NCI-H1436 treated with DMSO at 0.1 percent for 48 hours (cell line): ENCODE measurements at regions not wholly inside any gene's neighbourhood (a gene's known extent, or its start where the extent isn't known, plus 50 kb on each side); places are given as distances from the start of the nearest gene placed in this dataset.
"Not testable (repeated sequence)": the region's sequence is repeated elsewhere in the genome, so short reads cannot be mapped to it uniquely, and the experiment has no call there.

Experiments
- DNase-seq: peaks from one replicate; lab custom pipeline; 2025; lab: John Stamatoyannopoulos, UW

DNA sequence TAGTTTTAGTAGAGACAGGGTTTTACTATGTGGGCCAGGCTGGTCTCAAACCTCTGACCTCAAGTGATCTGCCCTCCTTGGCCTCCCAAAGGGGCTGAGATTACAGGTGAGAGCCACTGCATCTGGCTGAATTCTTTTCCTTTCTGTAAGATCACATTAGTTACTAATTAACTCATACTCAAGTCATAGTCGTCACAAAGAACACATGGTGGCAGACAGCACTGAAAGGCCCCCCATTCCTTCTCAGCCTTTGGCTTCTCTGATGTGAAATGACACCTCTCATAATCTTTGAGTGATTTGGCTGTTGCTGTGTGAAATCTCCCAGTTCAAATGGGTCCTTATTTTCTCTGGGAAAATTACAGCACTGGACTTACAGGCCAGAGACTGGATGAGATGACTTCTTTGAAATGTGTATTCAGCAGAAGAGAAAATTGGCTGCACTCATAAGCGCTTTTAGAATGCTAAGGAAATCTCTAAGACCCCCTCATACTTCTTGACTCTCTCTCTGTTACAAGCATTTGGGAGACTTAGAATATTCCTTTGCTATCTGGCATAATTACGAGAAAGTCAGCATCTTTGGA is 764.8 kb downstream of the RNF144A start:
- DNase-seq = no peak

DNA sequence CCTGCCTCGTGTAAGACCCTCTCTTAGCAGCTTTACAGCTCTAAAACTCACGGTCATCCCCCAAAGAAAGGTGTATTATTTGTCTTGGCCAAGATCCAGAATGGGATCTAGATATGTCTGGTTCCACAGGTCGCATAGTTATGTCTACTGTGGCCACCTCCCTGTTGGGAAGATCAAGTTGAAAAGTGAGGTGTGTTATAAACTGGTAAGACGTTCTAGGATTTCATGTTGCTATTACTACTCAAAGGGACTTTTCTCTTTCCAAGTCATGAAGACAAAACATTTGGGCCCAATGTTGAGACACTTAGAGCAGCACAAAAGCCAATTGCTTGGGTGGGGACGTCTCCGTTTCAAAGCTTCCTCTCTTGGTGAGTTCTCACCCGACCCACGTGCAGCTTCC is 766.0 kb downstream of the RNF144A start:
- DNase-seq = no peak

DNA sequence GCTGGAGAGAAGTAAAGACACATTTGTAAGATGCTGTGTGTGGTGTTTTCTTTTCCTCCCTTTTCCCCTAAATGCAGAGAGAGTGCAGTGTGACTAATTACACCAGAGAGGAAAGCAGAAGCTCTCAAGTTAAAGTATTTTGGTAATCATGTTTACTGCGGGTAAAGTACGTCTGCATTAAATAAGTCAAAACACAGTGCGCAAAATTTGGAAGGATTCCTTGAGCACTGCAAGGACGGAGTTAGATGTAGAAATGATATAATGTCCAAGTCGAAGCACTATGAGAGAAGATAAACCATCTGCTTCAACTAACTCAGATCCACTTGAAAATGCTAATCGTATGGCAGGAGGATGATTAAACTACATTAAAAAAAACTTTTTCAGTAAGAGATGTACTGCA is 766.5 kb downstream of the RNF144A start:
- DNase-seq = no peak

DNA sequence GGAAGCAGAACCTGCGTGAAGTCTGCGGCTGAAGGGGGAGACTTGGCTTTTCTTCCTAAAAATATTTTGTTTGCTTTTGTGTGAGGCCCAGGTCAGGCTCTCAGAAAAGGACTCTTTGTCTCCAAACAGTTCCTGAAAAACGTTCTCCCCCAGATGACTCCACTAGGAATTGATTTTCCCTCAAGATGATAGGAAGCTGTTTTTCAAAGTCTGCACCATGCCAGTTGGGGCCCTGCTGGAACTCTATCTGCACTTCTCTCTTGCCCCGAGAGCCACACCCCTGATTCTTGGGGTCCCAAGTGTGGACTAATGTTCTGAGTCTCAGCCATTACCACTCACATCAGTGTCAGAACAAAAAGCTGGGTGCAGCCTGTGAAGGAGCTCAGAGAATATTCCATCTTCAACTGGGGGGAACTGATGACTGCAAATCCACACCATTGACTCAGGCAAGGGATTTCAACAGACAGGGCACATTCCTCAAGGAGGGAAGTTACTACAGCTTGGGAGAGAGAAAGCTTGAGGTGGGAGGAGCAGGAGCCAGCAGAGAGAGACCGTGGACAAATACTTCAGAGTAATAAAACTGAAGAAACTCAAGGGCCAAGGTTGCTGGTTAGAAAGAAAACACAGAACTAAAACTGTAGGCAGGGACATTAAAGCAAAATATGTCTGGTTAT is 768.3 kb downstream of the RNF144A start:
- no peak for DNase-seq

DNA sequence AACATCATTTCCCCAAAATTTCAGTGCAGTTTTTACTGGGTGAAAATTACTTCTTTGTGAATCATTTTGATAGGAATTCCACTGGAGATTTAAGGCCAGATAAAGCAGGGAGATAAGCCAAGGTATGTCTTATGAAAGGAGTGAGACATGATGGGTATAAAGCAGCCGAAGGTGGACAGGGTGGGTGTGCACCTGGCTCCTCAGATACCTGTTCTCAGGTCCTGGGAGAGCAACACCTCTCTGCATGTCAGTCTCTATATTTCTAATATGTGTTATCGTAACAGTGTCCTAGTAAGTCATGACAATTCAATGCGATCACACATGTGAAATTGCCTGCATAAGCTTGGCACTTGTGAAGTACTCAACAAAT is 768.8 kb downstream of the RNF144A start:
- no peak for DNase-seq

DNA sequence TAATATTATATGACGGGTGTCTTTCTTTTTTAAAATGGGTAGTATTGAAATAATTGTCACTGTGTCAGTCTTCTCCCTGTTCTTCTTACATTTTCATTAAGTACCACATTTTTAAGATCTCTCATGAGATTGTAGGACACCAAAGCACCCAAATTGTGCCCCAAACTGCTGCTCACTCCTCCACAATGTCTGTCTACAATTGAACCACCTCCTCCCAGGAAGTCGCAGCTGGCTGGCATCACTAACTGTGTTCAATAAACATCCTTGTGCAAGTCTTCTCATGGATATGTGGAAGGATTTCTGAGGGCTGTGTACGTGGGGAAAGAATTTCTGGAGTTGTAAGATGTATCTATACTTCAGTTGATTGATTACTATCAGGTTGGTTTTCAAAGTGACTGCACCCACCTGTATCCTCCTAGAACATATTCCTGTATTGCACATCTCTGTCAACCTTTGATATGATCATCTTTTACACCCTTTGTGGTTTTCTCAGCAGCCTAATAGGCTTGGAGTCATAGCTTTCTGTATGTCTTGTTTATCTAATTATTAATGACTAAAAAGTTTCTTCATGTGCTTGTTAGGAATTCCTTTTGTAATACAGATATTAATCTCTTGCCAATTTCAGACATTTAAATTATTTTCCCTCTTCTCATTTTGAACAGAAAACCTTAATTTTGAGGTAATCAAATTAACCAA is 774.9 kb downstream of the RNF144A start:
- DNase-seq = no peak

DNA sequence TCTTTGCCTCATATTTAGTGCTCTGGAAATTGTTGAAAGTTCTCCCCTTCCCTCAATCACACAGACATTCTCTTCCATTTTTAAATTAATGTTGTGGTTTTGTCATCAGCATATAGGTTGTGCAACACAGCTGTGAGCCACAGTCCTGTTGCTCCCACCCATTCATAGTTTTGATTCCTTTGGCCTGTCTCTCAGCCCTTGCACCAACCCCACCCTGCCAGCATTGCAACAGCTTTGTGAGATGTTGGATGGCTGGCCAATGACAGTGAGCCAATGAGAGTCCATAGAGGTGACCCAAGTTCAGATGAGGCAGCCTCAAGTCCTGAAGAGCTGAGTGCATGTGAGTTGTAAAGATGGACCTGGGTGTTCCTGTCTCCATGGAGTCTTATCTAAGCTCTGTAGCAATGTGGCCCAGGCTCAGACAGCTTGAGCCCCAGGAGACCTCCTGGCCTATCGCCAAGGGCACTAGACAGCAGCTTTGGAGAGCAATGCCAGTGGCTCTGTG is 775.5 kb downstream of the RNF144A start:
- peak; percentile 7 for DNase-seq

DNA sequence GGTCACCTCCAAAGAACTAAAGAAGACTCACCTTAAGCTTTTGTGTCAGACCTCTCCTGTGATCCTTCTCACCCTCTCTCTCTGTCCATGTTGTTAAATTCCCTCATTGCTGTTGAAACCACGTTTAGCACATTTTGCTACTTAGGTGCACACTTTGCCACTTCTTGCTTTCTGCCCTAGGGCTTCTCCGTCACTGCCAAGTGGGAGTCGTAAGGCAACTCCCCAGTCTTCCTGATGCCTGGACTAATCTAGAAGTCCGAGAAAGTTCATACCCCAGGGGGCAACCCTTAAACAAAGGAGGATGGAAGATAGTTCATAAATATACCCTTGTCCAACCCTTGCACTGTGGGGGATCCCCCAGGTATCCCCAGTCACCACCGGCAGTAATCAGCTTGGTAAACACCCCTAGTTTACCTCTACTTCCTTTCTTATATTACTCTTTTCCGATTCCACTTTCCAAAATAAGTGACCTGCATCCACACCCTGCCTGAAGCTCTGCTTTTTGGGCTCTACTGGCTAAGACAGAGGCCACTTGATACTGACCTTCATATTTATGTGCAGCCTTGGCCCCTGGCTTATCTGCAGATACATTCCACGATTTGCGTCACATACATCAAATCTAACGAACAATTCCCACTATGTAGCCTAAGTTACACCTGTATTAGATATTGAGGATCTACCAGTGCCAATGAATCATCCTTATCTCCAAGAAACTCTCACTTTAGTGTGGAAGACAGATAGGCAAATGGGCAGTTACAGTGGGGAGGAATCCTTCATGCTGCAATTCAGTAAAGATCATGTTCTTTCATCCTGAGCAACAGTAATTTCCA is 776.2 kb downstream of the RNF144A start:
- no peak for DNase-seq

DNA sequence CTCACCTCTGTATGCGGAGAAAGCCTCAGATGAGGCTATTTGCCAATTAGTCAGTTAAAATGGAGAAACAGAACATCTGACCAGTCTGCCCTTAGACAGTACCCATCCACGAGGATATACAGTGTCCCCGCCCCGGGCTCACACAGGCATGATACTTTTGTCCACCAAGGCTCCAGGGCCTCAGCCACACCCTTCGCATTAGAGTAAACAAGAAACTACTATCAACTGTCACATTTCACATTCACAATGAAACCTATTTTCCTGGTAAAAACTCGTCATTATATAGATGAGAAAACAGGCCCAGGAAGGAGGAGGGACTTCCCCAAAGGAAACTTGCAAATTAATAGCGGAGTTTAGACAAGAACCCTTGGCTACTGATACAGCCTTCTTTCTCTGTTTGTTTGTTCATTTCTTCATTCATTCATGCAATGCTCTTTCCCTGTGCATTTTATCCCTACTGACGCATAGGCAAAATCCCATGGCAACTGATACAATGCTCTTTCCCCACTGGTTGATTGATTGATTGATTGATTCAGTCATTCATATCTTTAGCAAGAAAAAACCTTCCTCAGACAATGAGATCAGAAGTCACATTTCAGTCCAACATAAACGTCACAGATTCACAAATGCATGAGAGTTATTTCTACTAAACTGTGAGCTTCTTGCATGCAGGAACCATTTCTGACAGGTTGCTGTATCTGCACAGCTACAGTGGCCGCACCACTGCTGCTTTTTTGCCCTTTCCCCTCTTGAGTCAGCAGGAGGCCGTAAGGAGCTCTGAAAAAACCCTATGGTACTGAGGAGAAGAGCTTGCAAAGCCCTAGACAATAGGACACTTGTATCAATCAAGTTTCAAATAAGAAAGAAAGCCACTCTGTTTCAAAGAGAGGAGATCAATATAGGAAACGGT is 777.1 kb downstream of the RNF144A start:
- no peak for DNase-seq

DNA sequence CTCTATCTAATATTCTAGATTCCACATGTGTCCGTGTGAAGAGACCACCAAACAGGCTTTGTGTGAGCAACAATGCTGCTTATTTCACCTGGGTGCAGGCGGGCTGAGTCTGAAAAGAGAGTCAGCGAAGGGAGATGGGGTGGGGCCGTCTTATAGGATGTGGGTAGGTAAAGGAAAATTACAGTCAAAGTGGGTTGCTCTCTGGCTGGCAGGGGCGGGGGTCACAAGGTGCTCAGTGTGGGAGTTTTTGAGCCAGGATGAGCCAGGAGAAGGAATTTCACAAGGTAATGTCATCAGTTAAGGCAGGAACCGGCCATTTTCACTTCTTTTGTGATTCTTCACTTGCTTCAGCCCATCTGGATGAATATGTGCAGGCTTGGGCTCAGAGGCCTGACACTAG is 779.3 kb downstream of the RNF144A start:
- DNase-seq = not testable (repeated sequence)

DNA sequence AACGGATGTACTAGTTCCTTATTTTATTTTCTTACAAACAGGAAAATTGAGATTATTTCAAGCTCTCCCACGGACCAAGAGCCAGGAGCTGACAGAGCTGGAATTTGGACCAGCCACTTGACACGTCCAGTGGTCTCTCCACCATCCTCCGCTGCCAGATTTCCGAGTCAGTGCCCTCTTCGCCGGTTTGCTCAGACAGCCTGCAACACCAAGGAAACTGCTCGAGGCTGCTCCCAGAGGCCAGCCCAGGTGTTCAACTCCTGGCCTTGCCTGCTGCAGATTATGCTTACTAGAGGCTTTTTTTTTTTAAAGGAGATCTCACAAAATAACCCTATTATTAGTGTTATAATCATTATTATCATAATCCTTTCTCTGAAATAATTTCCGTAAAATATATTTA is 779.8 kb downstream of the RNF144A start:
- DNase-seq = no peak

DNA sequence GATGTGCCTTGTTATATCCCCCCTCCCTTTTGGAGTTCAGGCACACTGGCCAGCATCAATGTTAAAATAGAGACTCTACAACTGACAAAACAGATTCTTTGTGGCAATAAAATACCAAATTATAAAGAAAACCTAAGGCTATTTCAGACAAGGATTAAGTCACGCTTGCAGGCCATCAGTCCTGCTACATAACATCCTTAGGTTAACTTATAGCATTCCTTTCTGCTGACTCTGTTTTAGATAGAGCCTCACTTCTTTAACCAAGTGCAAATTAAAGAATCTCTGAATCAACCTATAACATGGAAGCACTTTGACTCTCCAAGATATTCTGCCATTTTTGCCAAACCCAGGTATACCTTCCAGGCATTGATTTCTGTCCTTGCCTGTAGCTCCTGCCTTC is 784.6 kb downstream of the RNF144A start:
- no peak for DNase-seq

DNA sequence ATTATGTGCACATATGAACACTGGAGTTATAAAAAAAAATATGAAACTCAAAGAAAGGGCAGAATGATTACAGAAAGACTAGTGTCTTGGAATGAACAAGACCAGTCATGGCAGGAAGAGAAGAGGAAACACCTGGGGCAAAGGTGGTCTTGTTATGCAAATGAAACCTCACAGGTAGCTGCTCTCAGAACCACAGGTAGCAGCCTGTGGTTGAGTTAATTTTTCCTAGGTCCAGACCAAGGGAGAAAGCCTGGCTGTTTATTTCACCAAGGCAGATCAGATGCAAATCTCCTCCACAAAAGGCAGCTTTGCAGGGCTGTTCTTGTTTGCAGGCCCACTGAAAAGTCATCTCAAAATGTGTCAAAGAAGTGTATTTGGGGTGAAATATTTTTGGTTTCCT is 785.8 kb downstream of the RNF144A start:
- no peak for DNase-seq

DNA sequence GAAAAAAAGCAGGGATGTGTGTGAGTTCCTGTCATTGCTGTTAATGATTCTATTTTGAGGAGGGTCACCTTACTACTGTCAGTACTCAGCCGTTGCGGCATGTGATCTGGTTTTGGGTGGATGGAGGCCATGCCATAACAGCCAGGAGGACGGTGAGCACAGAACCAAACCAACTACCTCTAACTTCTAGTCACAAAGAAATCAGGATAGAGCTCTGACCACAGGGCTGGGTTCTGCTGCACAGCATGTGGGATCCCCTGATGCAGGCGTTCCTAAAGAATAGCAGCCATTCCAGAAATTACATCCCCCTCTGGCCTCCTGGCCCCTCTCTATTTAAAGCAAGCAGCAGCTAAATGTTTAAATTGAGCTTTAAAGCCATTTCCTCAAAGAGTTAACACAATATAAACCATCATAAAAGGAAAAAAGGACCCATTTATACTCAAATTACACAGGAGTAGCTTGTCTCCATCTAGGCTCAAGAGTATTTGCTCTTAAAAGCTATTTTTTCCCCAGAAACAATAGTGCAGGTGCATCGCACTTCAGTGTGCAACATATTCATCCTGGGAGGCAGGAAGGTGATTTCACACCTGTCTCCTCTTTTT is 786.4 kb downstream of the RNF144A start:
- DNase-seq = no peak

DNA sequence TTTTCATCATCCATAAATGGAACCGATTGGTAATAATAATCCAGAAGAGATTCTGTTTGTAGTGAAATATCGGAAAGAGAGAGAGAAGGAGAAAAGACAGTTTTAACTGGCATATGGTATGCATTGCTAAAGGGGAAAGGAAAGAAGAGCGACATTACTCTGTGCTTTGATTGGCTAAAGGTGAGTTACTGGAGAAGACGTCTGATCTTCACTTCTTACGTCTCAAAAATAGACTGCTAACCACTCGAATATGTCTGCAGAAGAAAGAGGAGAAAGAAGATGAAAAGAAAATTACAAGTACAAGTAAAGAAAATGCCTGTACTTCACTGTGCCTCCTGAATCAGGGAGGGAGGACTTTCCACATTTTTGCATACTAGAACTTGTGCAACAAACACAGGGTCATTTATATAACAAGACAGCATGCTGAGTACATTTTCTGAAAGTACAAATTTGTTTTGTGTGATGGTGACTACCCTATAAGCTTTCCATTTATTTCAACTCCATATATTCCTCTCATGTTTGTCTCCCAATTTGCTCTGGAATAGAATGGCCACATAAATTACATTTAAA is 787.2 kb downstream of the RNF144A start:
- DNase-seq = no peak

DNA sequence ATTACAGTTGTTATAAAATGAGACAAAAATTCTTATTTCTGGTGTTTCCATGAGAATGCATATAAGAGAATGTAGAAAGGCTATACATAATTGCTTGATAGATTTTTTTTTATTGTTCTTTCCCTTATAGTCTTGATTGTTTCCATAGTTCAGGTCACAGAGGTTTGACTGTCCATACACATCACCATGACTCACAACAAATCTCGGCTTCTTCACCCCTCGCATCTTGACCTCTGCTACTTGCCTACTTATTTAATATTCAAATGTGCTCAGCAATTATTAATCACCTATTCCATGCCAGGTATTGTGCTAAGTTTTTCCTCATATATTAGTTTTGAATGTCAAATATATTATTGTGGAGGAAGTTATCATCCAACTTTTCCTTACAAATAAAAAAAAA is 789.6 kb downstream of the RNF144A start:
- no peak for DNase-seq

DNA sequence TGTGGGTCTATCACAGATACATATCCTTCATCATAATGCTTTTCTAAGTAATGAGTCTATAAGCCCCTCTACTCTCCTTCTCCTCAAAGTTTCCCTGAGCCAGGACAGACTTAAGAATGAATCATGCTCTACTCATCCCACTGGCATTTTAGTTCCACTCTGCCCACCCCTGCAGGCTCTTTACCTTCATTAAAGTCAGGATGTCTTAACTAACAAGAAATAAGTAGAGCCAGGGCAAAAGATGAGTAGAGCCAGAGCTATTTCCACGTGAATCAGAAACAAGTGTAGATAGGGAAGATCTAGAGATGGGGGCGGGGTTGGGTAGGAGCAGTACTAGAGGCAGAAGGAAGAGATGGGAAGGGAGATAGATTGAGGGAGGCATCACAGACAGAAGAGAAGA is 790.5 kb downstream of the RNF144A start:
- no peak for DNase-seq

DNA sequence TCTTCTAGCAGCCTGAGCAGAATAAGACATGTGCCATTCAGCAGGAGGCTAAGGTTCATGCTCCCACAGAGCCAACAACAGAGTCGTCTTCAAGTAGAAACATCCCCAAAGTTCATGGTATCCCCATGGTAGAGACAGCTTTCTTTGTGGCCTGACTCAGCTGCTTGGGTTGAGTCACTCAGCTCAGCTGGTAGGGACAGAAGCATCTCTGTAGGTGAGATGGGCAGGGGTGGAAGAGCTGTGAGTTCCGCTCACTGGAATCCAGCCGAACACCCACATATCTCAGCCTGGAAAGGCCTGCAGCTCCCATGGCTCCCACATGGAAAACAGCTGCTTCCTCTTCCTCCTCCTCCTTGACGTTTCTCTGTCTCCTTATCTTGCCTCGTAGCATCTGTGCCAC is 792.7 kb downstream of the RNF144A start:
- DNase-seq = no peak

DNA sequence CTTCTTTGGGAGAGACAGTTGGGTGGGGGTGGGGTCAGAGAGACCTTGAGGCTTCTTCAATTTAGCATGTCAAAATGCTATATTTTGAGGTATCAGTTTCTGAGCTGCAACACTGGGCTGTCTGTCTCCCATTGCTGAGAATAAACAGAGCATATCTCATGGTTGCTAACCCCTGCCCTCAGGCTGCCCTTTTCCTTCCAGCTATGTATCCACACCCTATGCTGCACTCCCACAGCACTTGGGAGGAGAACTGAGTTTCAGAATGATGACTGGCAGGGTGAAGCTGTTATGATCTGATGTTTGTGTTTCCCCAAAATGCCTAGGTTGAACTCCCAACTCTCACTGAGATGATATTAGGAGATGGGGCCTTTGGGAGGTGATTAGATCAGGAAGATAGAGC is 794.0 kb downstream of the RNF144A start:
- DNase-seq = no peak

DNA sequence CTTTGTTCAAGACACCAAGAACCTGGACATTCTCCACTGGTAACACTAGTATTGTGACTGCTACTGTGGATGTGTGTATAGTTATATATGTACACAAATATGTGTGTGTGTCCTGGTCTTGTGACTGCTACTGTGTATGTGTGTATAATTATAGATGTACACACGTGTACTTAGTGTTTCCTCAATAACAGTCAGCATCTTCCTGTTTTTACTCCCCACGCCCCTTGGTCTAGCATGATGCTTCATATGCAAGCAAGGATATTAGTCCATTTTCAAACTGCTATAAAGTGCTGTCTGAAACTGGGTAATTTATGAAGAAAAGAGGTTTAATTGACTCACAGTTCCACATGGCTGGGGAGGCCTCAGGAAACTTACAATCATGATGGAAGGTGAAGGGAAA is 802.7 kb downstream of the RNF144A start:
- no peak for DNase-seq
